ENCODE measurements at regions not wholly inside any gene's neighbourhood (a gene's known extent, or its start where the extent isn't known, plus 50 kb on each side); places are given as distances from the start of the nearest gene placed in this dataset.
A peak's percentile ranks its signal among the peaks of the same experiment; 100 is the strongest.

DNA sequence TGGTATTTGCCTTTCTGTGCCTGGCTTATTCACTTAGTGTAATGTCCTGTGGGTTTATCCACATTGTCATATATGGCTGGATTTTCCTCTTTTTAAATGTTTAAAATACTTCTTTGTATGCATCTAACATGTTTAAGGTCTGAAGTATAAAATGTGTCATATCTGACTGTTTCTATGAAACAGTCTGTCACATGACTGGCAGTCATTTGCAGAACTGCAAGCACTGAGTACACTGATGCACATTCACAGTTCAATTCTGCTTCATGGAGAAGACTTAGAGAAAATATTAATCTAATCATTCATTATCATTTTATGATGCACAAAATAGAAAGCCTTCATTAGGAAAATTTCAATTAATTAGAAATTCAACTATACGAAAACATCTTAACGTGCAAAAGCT is 119.7 kb upstream of the PRSS58 start:
- TF ChIP-seq, protein P1, sequence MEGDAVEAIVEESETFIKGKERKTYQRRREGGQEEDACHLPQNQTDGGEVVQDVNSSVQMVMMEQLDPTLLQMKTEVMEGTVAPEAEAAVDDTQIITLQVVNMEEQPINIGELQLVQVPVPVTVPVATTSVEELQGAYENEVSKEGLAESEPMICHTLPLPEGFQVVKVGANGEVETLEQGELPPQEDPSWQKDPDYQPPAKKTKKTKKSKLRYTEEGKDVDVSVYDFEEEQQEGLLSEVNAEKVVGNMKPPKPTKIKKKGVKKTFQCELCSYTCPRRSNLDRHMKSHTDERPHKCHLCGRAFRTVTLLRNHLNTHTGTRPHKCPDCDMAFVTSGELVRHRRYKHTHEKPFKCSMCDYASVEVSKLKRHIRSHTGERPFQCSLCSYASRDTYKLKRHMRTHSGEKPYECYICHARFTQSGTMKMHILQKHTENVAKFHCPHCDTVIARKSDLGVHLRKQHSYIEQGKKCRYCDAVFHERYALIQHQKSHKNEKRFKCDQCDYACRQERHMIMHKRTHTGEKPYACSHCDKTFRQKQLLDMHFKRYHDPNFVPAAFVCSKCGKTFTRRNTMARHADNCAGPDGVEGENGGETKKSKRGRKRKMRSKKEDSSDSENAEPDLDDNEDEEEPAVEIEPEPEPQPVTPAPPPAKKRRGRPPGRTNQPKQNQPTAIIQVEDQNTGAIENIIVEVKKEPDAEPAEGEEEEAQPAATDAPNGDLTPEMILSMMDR (conservative IDR thresholded peaks at IDR 0.05 in 1 of 2, IDR thresholded peaks at IDR 0.05 in 1 of 2; ENCODE audit: low read depth in 1 of 2, low read length in 2 of 2), result no peak
- no peak for TF ChIP-seq EZH2 (IDR thresholded peaks at IDR 0.05; ENCODE audit: low read length, missing control alignments)
- H3K9me3 ChIP-seq (ENCODE audit: control insufficient read depth, insufficient read depth, low read depth, low read length), result no peaks in the 10 kb centered on the region
- no peaks in the 10 kb centered on the region for H3K36me3 ChIP-seq (ENCODE audit: control insufficient read depth, insufficient read depth, low read length)
- no peaks in the 10 kb centered on the region for H4K20me1 ChIP-seq (ENCODE audit: control insufficient read depth, extremely low read depth, insufficient read depth, low read length)
- H3K79me2 ChIP-seq (ENCODE audit: control insufficient read depth, insufficient read depth, low read length), result no peaks in the 10 kb centered on the region
- no peak for DNase-seq (ENCODE audit: low read depth in 2 of 2)
- H3K4me3 ChIP-seq (replicated peaks in 1 of 4; ENCODE audit: control extremely low read depth in 1 of 4, insufficient read depth in 1 of 4, low read depth in 3 of 4, low read length in 4 of 4), result no peak overlapping the region
- H2AFZ ChIP-seq (ENCODE audit: low read length), result no peak overlapping the region
- peaks cover 5% of the 10 kb centered on the region for H3K4me1 ChIP-seq (ENCODE audit: control insufficient read depth, extremely low read depth, insufficient read depth, low read length)
- H3K27me3 ChIP-seq (ENCODE audit: control insufficient read depth, insufficient read depth, low read length), result no peaks in the 10 kb centered on the region
- H3K9ac ChIP-seq (ENCODE audit: insufficient read depth, low read length), result no peak overlapping the region
- no peak overlapping the region for H3K4me2 ChIP-seq (ENCODE audit: extremely low read depth, insufficient read depth, low read length)
- no peak overlapping the region for H3K27ac ChIP-seq (ENCODE audit: insufficient read depth, low read length)

DNA sequence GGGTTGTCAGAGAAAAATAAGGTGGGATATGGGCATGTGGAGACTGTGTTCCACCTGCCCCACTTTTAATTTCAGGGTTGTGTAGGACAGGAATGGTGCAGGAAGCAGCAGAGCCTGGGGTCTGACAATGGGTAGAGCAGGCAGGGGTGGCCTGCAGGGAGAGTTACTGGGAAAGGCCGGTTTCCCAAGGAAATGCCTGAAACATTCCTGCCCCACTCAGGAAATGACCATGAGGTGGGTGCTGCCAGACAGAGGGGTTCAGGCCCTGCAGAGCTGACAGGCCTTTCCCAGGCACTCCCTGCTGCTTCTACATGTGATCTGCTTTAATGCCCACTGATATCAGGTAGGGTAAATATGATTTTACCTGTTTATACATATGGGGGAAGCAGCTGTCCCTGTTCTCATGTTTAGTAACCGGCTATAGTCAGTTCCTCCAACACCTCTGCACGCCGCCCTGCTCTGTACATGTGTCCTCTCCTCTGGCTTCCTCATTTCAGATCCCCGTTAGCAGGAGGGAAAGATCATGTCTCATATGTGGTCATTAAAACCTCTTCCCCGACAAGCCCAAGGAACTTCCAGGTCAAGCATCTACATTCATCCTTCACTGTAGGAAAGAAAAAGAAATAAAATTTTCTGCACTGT is 118.6 kb upstream of the PRSS58 start:
- TF ChIP-seq, protein P1 (conservative IDR thresholded peaks at IDR 0.05 in 1 of 2, IDR thresholded peaks at IDR 0.05 in 1 of 2; ENCODE audit: low read depth in 1 of 2, low read length in 2 of 2), result no peak
- TF ChIP-seq EZH2 (IDR thresholded peaks at IDR 0.05; ENCODE audit: low read length, missing control alignments), result no peak
- no peaks in the 10 kb centered on the region for H3K79me2 ChIP-seq (ENCODE audit: control insufficient read depth, insufficient read depth, low read length)
- peak in 1 of 2 donors; percentile 18 for DNase-seq (ENCODE audit: low read depth in 2 of 2)
- H3K27ac ChIP-seq (ENCODE audit: insufficient read depth, low read length), result no peak overlapping the region
- no peaks in the 10 kb centered on the region for H3K27me3 ChIP-seq (ENCODE audit: control insufficient read depth, insufficient read depth, low read length)
- no peaks in the 10 kb centered on the region for H3K36me3 ChIP-seq (ENCODE audit: control insufficient read depth, insufficient read depth, low read length)
- no peak overlapping the region for H2AFZ ChIP-seq (ENCODE audit: low read length)
- H4K20me1 ChIP-seq (ENCODE audit: control insufficient read depth, extremely low read depth, insufficient read depth, low read length), result no peaks in the 10 kb centered on the region
- H3K4me2 ChIP-seq (ENCODE audit: extremely low read depth, insufficient read depth, low read length), result no peak overlapping the region
- H3K9ac ChIP-seq (ENCODE audit: insufficient read depth, low read length), result no peak overlapping the region
- no peaks in the 10 kb centered on the region for H3K9me3 ChIP-seq (ENCODE audit: control insufficient read depth, insufficient read depth, low read depth, low read length)
- peaks cover 5% of the 10 kb centered on the region for H3K4me1 ChIP-seq (ENCODE audit: control insufficient read depth, extremely low read depth, insufficient read depth, low read length)
- no peak overlapping the region for H3K4me3 ChIP-seq (replicated peaks in 1 of 4; ENCODE audit: control extremely low read depth in 1 of 4, insufficient read depth in 1 of 4, low read depth in 3 of 4, low read length in 4 of 4)

DNA sequence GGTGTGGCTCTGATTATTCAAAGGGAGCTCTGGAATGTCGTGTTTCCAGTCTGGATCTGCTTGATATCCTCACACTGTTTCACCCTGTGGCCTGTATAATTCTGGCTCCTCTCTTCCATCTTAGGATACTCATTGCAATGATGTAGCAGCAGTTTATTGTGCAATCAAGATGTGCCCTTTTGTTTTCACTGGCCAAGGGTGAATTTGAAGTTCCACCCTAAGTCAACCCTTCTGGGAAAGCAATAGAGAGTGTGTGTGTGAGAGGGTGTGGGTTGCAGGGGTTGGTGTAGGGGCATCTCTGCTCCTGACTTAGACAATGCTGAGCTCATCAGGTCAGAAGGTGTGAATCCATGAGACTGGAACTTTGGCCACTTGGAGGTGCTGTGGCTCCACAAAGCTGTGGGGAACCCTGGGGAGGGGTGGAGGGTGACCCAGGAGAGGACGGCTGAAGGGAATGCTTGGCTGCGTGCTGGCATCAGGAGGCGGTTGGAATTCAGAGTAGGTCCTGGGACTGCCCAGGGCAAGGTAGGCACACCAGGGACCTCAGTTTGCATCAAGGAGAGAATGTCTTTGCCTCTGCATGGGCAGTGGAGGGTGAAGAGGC is 118.0 kb upstream of the PRSS58 start:
- Histone ChIP-seq H3K4me3 (replicated peaks in 1 of 4; ENCODE audit: control extremely low read depth in 1 of 4, insufficient read depth in 1 of 4, low read depth in 3 of 4, low read length in 4 of 4) (no peak overlapping the region), H3K27ac (ENCODE audit: insufficient read depth, low read length) (no peak overlapping the region), H3K9ac (ENCODE audit: insufficient read depth, low read length) (no peak overlapping the region), H3K27me3 (ENCODE audit: control insufficient read depth, insufficient read depth, low read length) (no peaks in the 10 kb centered on the region), H4K20me1 (ENCODE audit: control insufficient read depth, extremely low read depth, insufficient read depth, low read length) (no peaks in the 10 kb centered on the region), H3K36me3 (ENCODE audit: control insufficient read depth, insufficient read depth, low read length) (no peaks in the 10 kb centered on the region), H3K79me2 (ENCODE audit: control insufficient read depth, insufficient read depth, low read length) (no peaks in the 10 kb centered on the region), H3K9me3 (ENCODE audit: control insufficient read depth, insufficient read depth, low read depth, low read length) (no peaks in the 10 kb centered on the region), H2AFZ (ENCODE audit: low read length) (no peak overlapping the region), H3K4me1 (ENCODE audit: control insufficient read depth, extremely low read depth, insufficient read depth, low read length) (peaks cover 5% of the 10 kb centered on the region), H3K4me2 (ENCODE audit: extremely low read depth, insufficient read depth, low read length) (no peak overlapping the region)
- no peak for TF ChIP-seq EZH2 (IDR thresholded peaks at IDR 0.05; ENCODE audit: low read length, missing control alignments)
- TF ChIP-seq, protein P1 (conservative IDR thresholded peaks at IDR 0.05 in 1 of 2, IDR thresholded peaks at IDR 0.05 in 1 of 2; ENCODE audit: low read depth in 1 of 2, low read length in 2 of 2), result peak in 1 of 2 donors; percentile 15
- peak in 1 of 2 donors; percentile 42 for DNase-seq (ENCODE audit: low read depth in 2 of 2)
